Renal cortical epithelial cell (primary cell): ENCODE measurements at regions not wholly inside any gene's neighbourhood (a gene's known extent, or its start where the extent isn't known, plus 50 kb on each side); places are given as distances from the start of the nearest gene placed in this dataset.
"Not testable (repeated sequence)": the region's sequence is repeated elsewhere in the genome, so short reads cannot be mapped to it uniquely, and the experiment has no call there.

Experiments used
- DNase-seq: peaks from one replicate; pipeline ENCODE4 v3.0.0-alpha.2; 2011; ENCODE audit warnings: low read depth

- no peak for DNase-seq
These were observed 1650.9 kb upstream of the SEL1L start for GRCh38 chr14:83184531-83184930.

- not testable (repeated sequence) for DNase-seq
These were observed 1654.7 kb upstream of the SEL1L start for GRCh38 chr14:83188311-83188710.

- DNase-seq: peak; percentile 13
These were observed 1662.6 kb upstream of the SEL1L start for GRCh38 chr14:83196236-83196635.

GRCh38 chr14:83197271-83197670 is 1663.6 kb upstream of the SEL1L start:
- DNase-seq: no peak

- no peak for DNase-seq
These were observed 1673.9 kb upstream of the SEL1L start for GRCh38 chr14:83207550-83207949.

GRCh38 chr14:83208341-83208740 is 1674.7 kb upstream of the SEL1L start:
- DNase-seq: no peak

- DNase-seq: peak; percentile 76
These were observed 1683.8 kb upstream of the SEL1L start for GRCh38 chr14:83217492-83217891.

- DNase-seq: no peak
These were observed 1714.4 kb upstream of the SEL1L start for GRCh38 chr14:83247924-83248639.

- no peak for DNase-seq
These were observed 1717.7 kb upstream of the SEL1L start for GRCh38 chr14:83251402-83251801.

GRCh38 chr14:83253870-83254269 is 1720.2 kb upstream of the SEL1L start:
- DNase-seq: no peak

- DNase-seq: peak; percentile 82
These were observed 1721.5 kb upstream of the SEL1L start for GRCh38 chr14:83255015-83255726.

GRCh38 chr14:83255727-83256090 is 1722.1 kb upstream of the SEL1L start:
- no peak for DNase-seq

- DNase-seq: no peak
These were observed 1724.1 kb upstream of the SEL1L start for GRCh38 chr14:83257466-83258439.

GRCh38 chr14:83260751-83261150 is 1727.1 kb upstream of the SEL1L start:
- DNase-seq: peak; percentile 68

GRCh38 chr14:83269583-83269982 is 1735.9 kb upstream of the SEL1L start:
- DNase-seq: no peak

GRCh38 chr14:83271663-83272062 is 1738.0 kb upstream of the SEL1L start:
- no peak for DNase-seq

GRCh38 chr14:83280719-83281118 is 1747.1 kb upstream of the SEL1L start:
- DNase-seq: no peak

- no peak for DNase-seq
These were observed 1749.1 kb upstream of the SEL1L start for GRCh38 chr14:83282706-83283105.

- peak; percentile 49 for DNase-seq
These were observed 1753.6 kb upstream of the SEL1L start for GRCh38 chr14:83287300-83287699.

- no peak for DNase-seq
These were observed 1755.7 kb upstream of the SEL1L start for GRCh38 chr14:83289390-83289789.

- DNase-seq: no peak
These were observed 1756.2 kb upstream of the SEL1L start for GRCh38 chr14:83289896-83290295.

GRCh38 chr14:83290447-83290846 is 1756.8 kb upstream of the SEL1L start:
- no peak for DNase-seq
